Sigmoid colon (tissue), 3 donors: ENCODE measurements at regions not wholly inside any gene's neighbourhood (a gene's known extent, or its start where the extent isn't known, plus 50 kb on each side); places are given as distances from the start of the nearest gene placed in this dataset.

Experiments used
- CTCF ChIP-seq, 4 experiments: fragments of 450-650 bp in 3 of 4; fragments of 200-600 bp in 1 of 4; IDR thresholded peaks; one replicate each; pipeline ENCODE4 v1.5.1; 2016 to 2019; ENCODE audit warnings: antibody characterized with exemption in 4 of 4, mild to moderate bottlenecking in 3 of 4, moderate library complexity in 2 of 4
- POLR2A ChIP-seq, 2 donors: fragments of 450-650 bp; IDR thresholded peaks; one replicate each; pipeline ENCODE4 v1.6.1; 2016; ENCODE audit warnings: antibody characterized with exemption in 2 of 2, mild to moderate bottlenecking in 2 of 2, moderate library complexity in 2 of 2

GRCh38 chr22:22358686-22359085 is 114.1 kb downstream of the VPREB1 start:
- TF ChIP-seq CTCF (IDR thresholded peaks at IDR 0.05) (no peak), POLR2A (IDR thresholded peaks at IDR 0.05) (no peak)
